PC-3 (cell line): ENCODE measurements at regions not wholly inside any gene's neighbourhood (a gene's known extent, or its start where the extent isn't known, plus 50 kb on each side); places are given as distances from the start of the nearest gene placed in this dataset.

Experiments used
- CTCF ChIP-seq: fragments of 300-600 bp; sonication (generic); conservative IDR thresholded peaks from 2 replicates; pipeline ENCODE4 v1.5.1; 2017; ENCODE audit warnings: antibody characterized with exemption, low read depth, mild to moderate bottlenecking, low read length
- EZH2 ChIP-seq: fragments of 300-600 bp; sonication (generic); IDR thresholded peaks from one replicate; pipeline ENCODE4 v1.6.1; 2017; ENCODE audit warnings: antibody characterized with exemption, mild to moderate bottlenecking, low read length; ENCODE audit not compliant: unreplicated experiment
- EZH2phosphoT487 ChIP-seq: fragments of 300-600 bp; sonication (generic); IDR thresholded peaks from 2 replicates; pipeline ENCODE4 v1.6.1; 2018; ENCODE audit warnings: mild to moderate bottlenecking, antibody characterized with exemption, low read length, borderline replicate concordance

GRCh38 chr2:85961754-85962153, 73.0 kb upstream of the ST3GAL5 start:
- TF ChIP-seq EZH2phosphoT487 (no peak), CTCF (no peak), EZH2 (no peak)
